Stomach smooth muscle (tissue), 2 donors: ENCODE measurements at regions not wholly inside any gene's neighbourhood (a gene's known extent, or its start where the extent isn't known, plus 50 kb on each side); places are given as distances from the start of the nearest gene placed in this dataset.
"Not testable (repeated sequence)": the region's sequence is repeated elsewhere in the genome, so short reads cannot be mapped to it uniquely, and the experiment has no call there.

Source experiments
- H3K27ac ChIP-seq: one replicate; pipeline ENCODE4 v1.7.0; 2013; ENCODE audit warnings: mild to moderate bottlenecking, low read length, inconsistent platforms
- H3K27me3 ChIP-seq, 2 donors: one replicate each; pipeline ENCODE4 v1.7.0; 2013; ENCODE audit warnings: low read length in 2 of 2; ENCODE audit not compliant: insufficient read depth in 2 of 2, control insufficient read depth in 1 of 2
- H3K36me3 ChIP-seq, 2 donors: one replicate each; pipeline ENCODE4 v1.7.0; 2013; ENCODE audit warnings: low read length in 2 of 2; ENCODE audit not compliant: control insufficient read depth in 2 of 2, insufficient read depth in 2 of 2
- H3K4me1 ChIP-seq: one replicate; pipeline ENCODE4 v1.7.0; 2013; ENCODE audit warnings: low read length; ENCODE audit not compliant: control insufficient read depth, insufficient read depth
- H3K4me3 ChIP-seq, 2 donors: one replicate each; pipeline ENCODE4 v1.7.0; 2013; ENCODE audit warnings: low read length in 2 of 2
- H3K9ac ChIP-seq, 2 donors: one replicate each; pipeline ENCODE4 v1.7.0; 2013; ENCODE audit warnings: low read length in 2 of 2, mild to moderate bottlenecking in 1 of 2
- H3K9me3 ChIP-seq, 2 donors: one replicate each; pipeline ENCODE4 v1.7.0; 2013; ENCODE audit warnings: low read length in 2 of 2; ENCODE audit not compliant: control insufficient read depth in 2 of 2
- donor health status: healthy.
- donor health status: Pancreatic carcinoma.

DNA sequence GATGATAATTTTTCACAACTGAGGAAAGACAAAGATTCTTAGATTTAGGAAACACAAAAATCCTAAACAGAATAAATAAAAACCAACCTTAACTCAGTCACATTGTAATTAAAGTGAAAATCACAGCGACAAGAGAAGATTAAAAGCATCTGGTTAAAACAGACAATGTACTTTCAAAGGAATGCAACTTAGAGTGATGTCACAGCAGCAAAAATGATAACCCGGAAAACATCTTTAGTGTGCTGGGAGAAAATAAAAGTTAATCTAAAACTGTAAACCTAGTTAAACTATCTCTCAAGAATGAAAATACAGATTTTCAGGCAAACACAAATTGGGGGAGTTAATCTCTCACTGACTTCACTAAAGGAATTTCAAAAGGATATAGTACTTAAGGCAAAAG lies 76.8 kb upstream of the OGFRL1 start:
- no peak overlapping the region for H3K4me3 ChIP-seq
- H3K27me3 ChIP-seq, result no peaks in the 10 kb centered on the region
- no peaks in the 10 kb centered on the region for H3K4me1 ChIP-seq
- H3K27ac ChIP-seq, result no peak overlapping the region
- H3K9ac ChIP-seq, result no peak overlapping the region
- H3K9me3 ChIP-seq, result no peaks in the 10 kb centered on the region
- no peaks in the 10 kb centered on the region for H3K36me3 ChIP-seq

DNA sequence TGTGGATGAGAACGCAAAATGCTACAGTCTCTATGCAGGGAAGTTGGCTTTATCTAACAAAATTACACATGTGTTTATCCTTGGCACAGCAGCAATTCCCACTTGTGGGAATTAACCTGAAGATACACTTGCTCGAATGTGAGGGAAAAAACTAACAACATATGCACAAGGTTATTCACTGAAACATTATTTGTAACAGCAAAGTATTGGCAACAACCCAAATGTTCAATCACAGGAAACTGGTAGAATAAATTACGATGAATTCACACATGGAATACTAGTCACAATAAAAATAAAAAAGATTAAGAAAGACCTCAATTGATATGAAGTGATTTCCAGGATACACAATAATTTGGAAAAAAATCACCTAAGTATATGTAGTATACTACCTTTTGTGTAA lies 68.1 kb upstream of the OGFRL1 start:
- H3K9me3 ChIP-seq, result no peaks in the 10 kb centered on the region
- H3K36me3 ChIP-seq, result no peaks in the 10 kb centered on the region
- no peak overlapping the region for H3K4me3 ChIP-seq
- no peaks in the 10 kb centered on the region for H3K4me1 ChIP-seq
- H3K27me3 ChIP-seq, result no peaks in the 10 kb centered on the region
- H3K9ac ChIP-seq, result no peak overlapping the region
- H3K27ac ChIP-seq, result no peak overlapping the region

DNA sequence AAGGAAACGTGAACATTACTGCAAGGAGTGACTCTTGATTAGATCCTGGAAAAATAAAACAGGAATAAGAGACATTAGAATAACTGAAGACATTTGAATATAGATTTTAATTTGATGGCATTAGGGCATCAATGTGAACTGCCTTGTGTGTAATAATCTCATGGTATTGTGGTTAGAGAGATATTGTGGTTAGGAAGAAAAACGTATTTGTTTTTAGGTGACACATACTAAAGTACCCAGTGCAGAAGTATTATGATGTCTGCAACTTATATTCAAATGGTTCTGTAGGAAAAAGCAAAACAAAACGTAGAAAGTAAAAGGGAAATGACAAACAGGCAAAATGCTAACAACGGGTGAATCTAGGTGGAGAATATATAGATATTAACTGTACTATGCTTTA lies 65.9 kb upstream of the OGFRL1 start:
- no peaks in the 10 kb centered on the region for H3K36me3 ChIP-seq
- H3K4me3 ChIP-seq, result no peak overlapping the region
- H3K4me1 ChIP-seq, result no peaks in the 10 kb centered on the region
- no peak overlapping the region for H3K27ac ChIP-seq
- H3K27me3 ChIP-seq, result no peaks in the 10 kb centered on the region
- no peaks in the 10 kb centered on the region for H3K9me3 ChIP-seq
- no peak overlapping the region for H3K9ac ChIP-seq

DNA sequence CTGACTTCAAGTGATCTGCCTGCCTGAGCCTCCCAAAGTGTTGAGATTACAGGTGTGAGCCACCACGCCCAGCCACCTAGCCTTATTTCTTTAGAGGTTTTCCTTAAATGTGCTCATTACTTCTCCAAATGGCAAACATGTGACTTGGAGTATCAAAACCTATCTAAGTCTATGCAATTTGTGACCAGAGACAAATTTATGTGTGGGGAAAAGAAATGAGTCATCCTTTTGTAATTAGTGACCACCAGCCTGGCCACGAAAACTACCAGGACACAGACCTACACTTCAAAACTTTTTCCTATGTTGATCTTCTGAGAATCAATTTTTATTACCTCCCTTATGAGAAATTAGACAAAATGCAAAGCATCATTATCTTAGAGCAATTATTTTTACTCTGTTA lies 64.6 kb upstream of the OGFRL1 start:
- Histone ChIP-seq H3K4me1 (no peaks in the 10 kb centered on the region), H3K4me3 (no peak overlapping the region), H3K36me3 (no peaks in the 10 kb centered on the region), H3K27me3 (no peaks in the 10 kb centered on the region), H3K27ac (no peak overlapping the region), H3K9me3 (no peaks in the 10 kb centered on the region), H3K9ac (no peak overlapping the region)

DNA sequence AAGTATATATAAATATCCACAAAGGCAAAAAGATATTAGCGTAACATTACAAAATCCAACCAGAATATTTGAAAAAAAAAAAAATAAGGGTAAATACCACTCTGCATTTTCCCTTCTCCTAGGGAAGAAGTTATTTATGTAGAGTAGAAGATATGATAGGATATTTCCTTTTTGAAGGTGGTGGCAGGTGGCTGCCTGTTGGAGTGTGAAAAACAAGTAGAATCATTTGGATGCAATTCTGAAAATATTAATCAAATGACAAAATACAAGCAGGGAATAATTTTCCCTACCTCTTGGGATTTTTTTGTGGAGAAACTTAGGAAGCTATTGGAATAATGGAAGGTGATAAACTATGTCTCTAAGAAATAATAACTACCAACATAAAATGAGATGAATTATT lies 62.5 kb upstream of the OGFRL1 start:
- H3K9me3 ChIP-seq, result no peaks in the 10 kb centered on the region
- H3K27me3 ChIP-seq, result no peaks in the 10 kb centered on the region
- no peaks in the 10 kb centered on the region for H3K4me1 ChIP-seq
- H3K4me3 ChIP-seq, result no peak overlapping the region
- H3K27ac ChIP-seq, result no peak overlapping the region
- no peak overlapping the region for H3K9ac ChIP-seq
- H3K36me3 ChIP-seq, result no peaks in the 10 kb centered on the region

DNA sequence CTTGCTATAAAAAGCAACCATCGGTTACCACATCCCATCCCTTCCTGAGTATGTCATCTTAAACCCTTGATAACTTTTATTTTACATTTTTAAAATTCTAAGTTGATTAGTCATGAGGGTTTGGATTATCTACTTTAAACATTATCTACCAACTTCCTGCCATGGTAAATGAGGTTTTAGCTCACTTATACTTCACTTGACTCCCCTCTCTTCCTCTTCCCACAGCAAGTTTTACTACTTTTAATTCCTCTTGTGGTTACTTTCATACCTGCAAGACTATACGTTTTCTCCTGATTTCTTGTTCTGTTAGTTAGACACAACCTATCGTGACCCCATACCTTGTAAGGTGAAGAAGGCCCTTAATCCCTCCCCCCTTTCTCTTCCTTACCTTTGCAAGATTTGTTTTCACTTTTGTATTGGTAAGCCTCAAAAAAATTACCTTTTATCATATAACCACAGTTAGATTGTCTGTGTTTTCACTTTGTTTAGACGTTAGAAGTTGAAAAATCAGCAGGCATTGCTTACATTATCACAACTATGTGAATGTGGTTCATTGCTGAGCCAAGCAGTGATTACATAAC lies 60.1 kb upstream of the OGFRL1 start:
- no peak overlapping the region for H3K9ac ChIP-seq
- no peak overlapping the region for H3K27ac ChIP-seq
- no peaks in the 10 kb centered on the region for H3K36me3 ChIP-seq
- H3K27me3 ChIP-seq, result no peaks in the 10 kb centered on the region
- H3K9me3 ChIP-seq, result no peaks in the 10 kb centered on the region
- H3K4me1 ChIP-seq, result no peaks in the 10 kb centered on the region
- no peak overlapping the region for H3K4me3 ChIP-seq

DNA sequence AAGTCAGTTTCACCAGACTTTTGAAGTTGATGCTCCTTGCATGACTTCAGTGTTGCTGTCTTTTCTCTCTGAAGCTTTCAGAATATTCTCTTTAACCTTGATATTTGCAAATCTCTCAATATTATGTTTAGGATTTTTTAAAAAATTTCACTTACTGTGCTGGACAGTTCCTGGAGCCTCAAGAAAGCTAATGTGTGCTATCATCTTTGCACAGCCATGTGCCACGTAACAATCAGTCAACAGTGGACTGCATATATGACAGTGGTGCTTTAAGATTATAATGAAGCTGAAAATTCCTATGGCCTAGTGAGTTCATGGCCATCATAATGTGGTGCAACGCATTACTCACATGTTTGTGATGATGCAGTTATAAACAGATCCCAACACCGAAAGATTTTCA lies 59.1 kb upstream of the OGFRL1 start:
- Histone ChIP-seq H3K9ac (no peak overlapping the region), H3K9me3 (no peaks in the 10 kb centered on the region), H3K36me3 (no peaks in the 10 kb centered on the region), H3K4me1 (no peaks in the 10 kb centered on the region), H3K4me3 (no peak overlapping the region), H3K27me3 (no peaks in the 10 kb centered on the region), H3K27ac (no peak overlapping the region)

DNA sequence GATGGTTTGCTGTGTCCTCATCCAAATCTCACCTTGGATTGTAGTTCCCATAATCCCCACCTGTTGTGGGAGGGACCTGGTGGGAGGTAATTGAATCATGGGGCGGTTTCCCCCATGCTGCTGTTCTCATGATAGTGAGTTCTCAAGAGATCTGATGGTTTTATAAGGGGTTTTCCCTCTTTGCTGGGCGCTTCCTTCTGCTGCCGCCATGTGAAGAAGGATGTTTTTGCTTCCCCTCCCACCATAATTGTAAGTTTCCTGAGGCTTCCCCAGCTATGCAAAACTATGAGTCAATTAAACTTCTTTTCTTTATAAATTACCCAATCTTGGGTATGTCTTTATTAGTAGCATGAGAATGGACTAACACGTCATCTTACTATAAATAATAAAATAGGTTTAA lies 55.7 kb upstream of the OGFRL1 start:
- H3K9ac ChIP-seq, result not testable (repeated sequence)

DNA sequence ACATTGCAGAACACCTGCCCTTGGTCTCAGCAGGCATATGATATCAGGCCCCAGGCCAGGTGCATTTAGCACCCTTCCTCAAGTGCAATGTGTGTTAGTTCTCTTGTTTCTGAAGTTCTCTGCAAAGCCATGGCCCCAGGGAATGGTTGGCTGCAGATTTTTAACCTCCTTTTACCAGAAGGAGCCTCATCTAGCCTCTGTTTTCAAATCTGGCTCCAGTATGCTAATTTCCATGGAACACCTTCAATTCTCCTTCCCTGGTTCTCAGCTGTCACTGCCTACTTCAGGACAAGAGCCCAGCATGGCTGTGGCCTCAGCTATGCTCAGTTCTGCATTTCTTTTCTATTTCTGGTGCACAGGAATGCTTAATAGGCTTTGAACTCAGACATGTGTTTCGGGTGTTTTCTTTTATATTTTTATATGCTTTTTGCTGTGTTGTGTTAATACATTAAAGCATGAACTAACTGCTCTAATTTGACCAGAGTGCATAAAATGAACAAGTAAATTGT lies 51.6 kb upstream of the OGFRL1 start:
- no peak overlapping the region for H3K9ac ChIP-seq
- H3K9me3 ChIP-seq, result no peaks in the 10 kb centered on the region
- no peaks in the 10 kb centered on the region for H3K36me3 ChIP-seq
- H3K27me3 ChIP-seq, result no peaks in the 10 kb centered on the region
- H3K4me1 ChIP-seq, result no peaks in the 10 kb centered on the region
- no peak overlapping the region for H3K4me3 ChIP-seq
- H3K27ac ChIP-seq, result no peak overlapping the region

More for the DNA sequence above, 55.7 kb upstream of the OGFRL1 start:
- H3K4me3 ChIP-seq, H3K9me3 ChIP-seq, H3K27ac ChIP-seq, H3K36me3 ChIP-seq, H3K4me1 ChIP-seq, H3K27me3 ChIP-seq: not testable (repeated sequence)

DNA sequence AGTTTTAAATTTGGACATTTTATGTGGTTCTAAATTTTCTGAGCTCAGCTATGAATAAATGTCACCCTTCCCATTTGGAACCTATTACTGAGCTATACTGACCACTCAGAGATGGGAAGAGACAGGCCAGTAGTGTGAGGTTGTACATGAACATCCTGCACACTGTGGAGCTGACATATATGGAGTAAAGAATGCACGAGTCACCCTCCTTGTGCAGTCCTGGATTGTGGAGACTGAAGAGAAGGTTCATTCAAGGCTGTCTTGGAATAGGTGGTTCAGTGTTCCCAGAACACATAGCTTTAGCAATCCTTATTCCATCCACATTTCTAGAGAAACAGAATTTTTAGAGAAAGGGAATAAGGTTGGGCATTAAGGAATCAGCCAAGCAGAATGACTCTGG lies 50.3 kb upstream of the OGFRL1 start:
- Histone ChIP-seq H3K4me3 (no peak overlapping the region), H3K4me1 (no peaks in the 10 kb centered on the region), H3K36me3 (no peaks in the 10 kb centered on the region), H3K27me3 (no peaks in the 10 kb centered on the region), H3K27ac (no peak overlapping the region), H3K9ac (no peak overlapping the region), H3K9me3 (no peaks in the 10 kb centered on the region)
